AG10803 (cell line): ENCODE measurements at regions not wholly inside any gene's neighbourhood (a gene's known extent, or its start where the extent isn't known, plus 50 kb on each side); places are given as distances from the start of the nearest gene placed in this dataset.
A peak's percentile ranks its signal among the peaks of the same experiment; 100 is the strongest.
"Not testable (repeated sequence)": the region's sequence is repeated elsewhere in the genome, so short reads cannot be mapped to it uniquely, and the experiment has no call there.

ENCODE experiments used
- DNase-seq: peaks from one replicate; pipeline ENCODE4 v3.0.0; 2010; ENCODE audit warnings: low read depth
- H3K4me3 ChIP-seq: 2 replicates; pipeline ENCODE4 v1.5.1; 2011; ENCODE audit warnings: mild to moderate bottlenecking, low read length, control low read depth
- CTCF ChIP-seq: conservative IDR thresholded peaks from 2 replicates; pipeline ENCODE4 v1.5.1; 2011; ENCODE audit warnings: mild to moderate bottlenecking, low read length, control low read depth, inconsistent platforms

- no peak for TF ChIP-seq CTCF
- no peak for DNase-seq
- no peak overlapping the region for H3K4me3 ChIP-seq
Observed at GRCh38 chr7:93725954-93726353, 151.4 kb upstream of the CALCR start.

GRCh38 chr7:93723424-93724124 lies 149.1 kb upstream of the CALCR start:
- TF ChIP-seq CTCF = no peak
- H3K4me3 ChIP-seq = no peak overlapping the region
- no peak for DNase-seq

DNA sequence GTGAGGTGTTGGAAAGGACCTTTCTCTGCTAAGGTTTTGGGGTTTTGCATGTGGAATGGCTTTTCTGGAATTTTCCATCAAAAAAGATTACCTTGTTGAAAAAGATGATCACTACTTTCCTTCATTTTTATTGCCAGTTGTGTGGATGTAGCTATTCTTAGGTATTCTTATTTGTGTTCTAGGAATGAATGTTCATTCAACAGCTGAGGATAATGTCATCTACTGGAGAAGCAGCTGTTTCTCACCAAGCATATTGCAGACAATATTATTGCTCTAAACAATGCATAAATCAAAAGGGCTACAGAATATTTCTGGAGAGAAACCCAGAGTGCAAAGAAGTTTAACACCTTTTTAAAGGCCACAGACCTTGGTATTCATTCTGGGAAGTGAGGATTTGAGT lies 145.6 kb upstream of the CALCR start:
- DNase-seq = no peak
- no peak for TF ChIP-seq CTCF

GRCh38 chr7:93719546-93719945 lies 145.0 kb upstream of the CALCR start:
- peak; percentile 25 for DNase-seq
- no peak for TF ChIP-seq CTCF
- no peak overlapping the region for H3K4me3 ChIP-seq

More for the DNA sequence above, 145.6 kb upstream of the CALCR start:
- H3K4me3 ChIP-seq = no peak overlapping the region

DNA sequence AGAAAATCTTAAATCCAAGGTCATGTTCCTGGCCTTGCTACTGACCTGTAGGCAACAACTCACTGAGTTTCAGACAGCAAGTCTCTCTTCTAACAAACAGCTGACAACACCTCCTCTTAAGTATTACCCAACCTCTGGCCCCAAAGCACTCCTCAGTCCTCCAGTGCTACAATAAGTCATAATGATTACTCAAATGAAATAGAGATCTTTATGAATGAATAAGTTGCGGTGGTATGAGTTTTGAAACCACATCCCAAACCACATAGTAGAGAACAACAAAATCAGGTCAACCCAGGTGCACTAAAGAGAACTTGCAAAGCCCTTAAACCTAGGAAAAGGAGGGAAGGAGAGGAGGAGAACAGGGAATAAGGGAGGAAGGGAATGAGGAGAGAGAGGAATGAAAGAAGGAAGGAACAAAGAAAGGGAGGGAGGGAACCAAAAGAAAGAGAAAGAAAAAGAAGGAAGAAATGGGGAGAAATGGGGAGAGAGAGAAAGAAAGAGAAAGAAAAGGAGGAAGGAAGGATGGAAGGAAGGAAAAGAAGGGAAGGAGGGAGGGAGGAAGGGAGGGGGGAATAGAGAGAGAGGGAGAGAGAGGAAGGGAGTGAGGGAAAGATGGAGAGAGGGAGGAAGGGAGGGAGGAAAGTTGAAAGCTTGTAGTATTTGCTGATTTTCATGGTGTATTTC lies 142.8 kb upstream of the CALCR start:
- no peak overlapping the region for H3K4me3 ChIP-seq
- TF ChIP-seq CTCF = no peak
- DNase-seq = peak; percentile 31

DNA sequence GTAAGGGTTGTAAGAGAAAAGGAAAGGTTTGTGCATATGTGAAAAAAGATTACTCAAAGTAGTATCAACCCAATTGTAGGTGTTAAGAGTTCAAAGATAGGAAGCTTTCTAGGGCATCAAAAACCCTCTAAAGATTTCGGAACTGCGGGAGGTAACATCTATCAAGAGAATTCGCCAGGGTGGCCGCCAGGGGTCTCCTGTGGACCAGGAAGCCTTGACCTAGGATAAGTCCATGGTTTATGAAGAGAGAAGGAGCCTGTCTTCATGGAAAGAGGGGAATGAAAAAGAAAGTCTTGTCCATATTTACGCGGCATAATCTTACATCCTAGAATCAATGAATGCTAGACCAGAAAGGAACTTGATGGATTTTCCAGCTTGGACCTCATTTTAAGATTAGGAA lies 140.7 kb upstream of the CALCR start:
- DNase-seq = peak; percentile 54
- peak; percentile 77 for TF ChIP-seq CTCF
- no peak overlapping the region for H3K4me3 ChIP-seq

DNA sequence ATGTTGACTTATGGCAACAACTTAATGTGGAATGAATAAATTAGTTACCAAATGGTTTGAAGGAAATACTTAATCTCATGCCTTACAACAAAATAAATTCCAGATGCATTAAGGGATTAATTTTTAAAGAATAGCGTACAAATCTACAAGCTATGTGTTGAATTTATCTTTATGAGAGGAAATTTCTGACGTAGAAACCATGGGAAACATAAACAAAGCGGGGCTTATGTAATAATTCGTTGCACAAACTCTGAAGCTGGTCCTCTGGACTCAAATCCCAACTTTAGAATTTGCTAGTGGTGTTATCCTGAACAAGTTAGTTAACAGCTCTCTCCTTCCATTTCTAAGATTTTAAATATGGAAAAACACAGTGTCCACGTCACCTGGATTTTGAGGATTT lies 137.4 kb upstream of the CALCR start:
- no peak overlapping the region for H3K4me3 ChIP-seq
- no peak for DNase-seq
- no peak for TF ChIP-seq CTCF

- DNase-seq, H3K4me3 ChIP-seq: not testable (repeated sequence)
Observed at GRCh38 chr7:93708255-93708654, 133.7 kb upstream of the CALCR start.
